SKM-1 treated with dmso at 0.1 percent for 144 hours (cell line): ENCODE measurements at regions not wholly inside any gene's neighbourhood (a gene's known extent, or its start where the extent isn't known, plus 50 kb on each side); places are given as distances from the start of the nearest gene placed in this dataset.
"Not testable (repeated sequence)": the region's sequence is repeated elsewhere in the genome, so short reads cannot be mapped to it uniquely, and the experiment has no call there.

Experiments used
- DNase-seq: peaks from one replicate; lab custom pipeline; 2025; ENCODE audit not compliant: unreplicated experiment; lab: John Stamatoyannopoulos, UW

DNA sequence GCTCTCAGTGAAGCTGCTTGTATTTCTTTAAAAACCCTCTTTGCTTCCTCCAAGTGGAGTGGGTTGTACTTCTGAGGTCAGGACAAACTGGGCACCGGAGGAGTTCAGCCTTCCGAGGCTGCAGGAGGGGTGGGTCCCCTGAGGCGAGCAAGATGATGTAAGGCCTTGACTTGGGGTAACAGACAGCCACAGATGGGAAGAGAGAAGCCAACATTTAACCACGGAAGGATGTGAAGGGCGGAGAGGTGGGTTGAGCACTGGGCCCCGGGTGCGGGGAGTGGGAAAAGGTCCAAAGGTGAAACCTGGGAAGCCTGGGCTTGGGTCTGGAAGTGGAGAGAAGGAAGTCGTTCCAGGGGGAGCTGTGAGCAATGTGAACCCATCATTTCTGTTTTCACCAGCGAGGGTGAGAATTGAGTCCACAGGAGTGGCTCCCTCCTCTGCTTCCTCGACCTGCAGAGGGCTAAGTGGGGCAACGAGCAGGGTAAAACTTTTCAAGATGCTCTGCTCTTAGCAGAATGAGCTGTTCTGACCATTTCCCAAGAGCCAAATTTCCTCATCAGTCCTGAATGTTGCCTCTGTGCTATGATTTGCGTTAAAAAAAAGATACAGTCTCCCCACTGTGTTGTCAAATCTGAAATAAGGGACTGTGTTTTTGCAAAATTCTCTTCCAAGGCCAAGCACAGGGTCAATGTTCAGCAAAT is 137.7 kb upstream of the CRHR1 start:
- DNase-seq, result peak; percentile 67

DNA sequence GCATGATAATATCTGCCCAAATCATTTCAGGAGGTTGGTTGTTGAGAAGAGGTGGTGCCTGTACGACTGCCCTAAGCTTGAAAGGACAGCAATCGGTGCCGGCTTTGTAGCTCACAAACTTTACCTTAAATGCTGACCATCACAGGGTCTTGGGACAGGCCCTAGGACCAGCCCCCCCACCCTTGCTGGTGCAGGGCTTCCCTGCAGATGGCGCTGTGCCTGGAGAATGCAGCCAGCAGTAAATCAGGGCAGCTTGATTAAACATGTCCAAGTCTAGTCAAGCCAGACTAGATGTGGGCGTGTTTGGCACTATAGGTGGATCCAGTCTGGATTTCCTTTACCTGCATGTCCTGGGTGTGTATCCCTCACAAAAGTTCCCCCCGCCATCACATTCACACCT is 135.5 kb upstream of the CRHR1 start:
- no peak for DNase-seq

DNA sequence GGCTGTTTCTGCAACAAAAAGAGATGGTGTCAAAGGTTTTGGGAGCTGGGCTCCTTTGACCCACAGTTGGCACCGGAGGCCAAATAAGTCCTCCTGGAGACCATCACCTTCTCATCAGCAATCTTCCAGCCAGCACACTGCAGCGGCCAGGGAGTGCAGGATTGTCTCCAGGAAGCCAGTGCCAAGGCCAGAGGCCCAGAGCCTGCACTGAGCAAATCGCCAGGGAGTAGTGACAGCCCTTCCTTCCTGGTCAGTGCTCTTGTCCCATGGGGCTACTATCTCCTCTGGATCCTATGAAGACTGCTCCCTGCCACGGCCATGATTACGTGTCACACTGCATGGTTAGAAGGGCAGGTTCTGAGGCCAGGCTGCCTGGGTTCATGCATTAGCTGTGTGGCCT is 134.3 kb upstream of the CRHR1 start:
- no peak for DNase-seq

DNA sequence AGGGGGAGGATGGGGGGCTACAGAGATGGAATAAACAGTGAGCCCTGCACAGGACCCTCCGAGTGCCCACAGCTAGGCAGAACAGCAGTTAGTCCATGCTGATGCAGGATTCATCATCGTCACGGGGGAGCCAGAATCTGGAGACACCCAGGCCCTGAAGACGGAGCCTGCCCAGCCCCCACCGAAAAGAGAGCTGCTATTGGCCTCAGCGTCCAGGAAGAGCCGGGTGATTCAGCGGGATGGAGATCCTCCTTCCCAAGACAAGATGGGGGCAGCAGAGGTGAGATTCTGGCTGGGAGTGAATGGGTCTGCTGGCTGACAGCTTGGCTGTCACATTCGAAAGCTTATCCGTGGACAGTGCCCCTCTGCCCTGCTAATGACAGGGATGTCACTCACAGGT is 133.6 kb upstream of the CRHR1 start:
- DNase-seq, result no peak

DNA sequence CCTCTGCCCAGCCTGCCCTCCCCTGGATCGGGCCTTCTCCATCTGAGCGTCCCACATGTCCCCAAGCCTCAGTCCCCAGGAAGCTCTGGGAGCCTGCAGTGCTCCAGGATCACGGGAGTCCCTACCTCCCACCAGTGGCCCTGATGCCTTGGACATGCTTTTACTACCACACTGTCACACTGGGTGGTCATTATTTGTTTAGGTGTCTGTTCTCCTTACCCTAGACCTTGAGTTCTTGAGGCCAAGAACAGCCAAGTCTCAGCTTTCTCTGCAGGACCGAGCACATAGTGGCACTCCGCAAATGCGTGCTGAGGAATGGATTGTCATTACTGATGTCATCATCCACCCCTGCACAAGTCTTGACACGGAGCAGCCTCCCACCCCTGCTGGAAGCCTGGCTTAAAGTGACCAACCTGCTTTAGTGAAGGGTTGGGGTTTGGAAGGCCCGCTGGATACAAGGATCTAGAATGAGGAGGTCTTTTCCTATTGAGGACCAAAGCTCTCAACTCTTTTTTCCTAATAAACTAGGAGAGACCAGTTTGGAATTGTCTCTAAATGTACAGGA is 132.9 kb upstream of the CRHR1 start:
- DNase-seq, result no peak

DNA sequence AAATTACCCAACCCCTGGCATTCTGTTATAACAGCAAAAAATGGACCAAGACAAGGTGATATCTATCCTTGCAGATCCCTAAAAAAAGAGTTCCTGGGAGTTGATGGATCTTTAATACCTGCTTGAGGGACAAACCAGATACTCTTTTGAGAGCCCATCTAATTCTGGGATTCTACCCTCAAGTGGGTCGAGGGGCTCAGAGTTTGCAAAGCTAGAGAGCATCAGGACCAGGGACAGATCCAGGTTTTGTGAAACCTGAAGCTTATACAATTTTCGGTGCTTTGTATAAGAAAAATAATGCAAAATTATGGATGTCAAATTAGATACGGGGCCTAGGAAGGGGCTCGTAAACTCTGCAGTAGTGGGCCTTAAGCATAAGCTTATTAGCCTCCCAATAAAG is 130.5 kb upstream of the CRHR1 start:
- no peak for DNase-seq

DNA sequence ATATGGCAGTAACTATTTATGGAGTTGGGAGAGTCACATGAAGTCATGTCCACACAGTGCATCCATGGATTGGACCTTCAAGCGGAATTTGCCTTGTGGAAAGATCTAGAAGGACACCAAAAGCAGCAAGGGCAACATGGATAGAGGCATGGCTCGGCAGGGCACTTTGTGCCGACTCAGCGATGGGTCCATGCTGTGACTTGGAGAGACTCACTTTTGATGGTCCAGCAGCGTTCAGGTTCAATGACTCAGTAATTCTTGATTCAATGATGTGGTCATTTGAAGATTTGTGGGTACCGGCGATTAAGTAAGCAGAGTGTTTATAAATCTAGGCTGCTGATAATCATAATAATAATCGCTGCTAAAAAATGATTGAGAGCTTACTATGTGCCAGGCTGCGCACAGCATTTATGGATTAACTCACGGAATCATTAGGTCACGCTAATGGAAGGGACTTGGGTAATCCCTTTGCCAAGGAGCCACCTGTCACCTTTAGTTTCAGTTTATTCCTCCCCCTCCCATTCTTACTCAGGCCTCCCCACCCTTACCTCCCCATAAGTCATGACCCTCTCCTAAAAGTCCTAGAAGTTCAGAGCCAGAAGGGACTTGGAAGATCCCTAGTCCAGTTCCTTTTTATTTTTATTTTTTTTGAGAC is 127.5 kb upstream of the CRHR1 start:
- DNase-seq, result no peak

DNA sequence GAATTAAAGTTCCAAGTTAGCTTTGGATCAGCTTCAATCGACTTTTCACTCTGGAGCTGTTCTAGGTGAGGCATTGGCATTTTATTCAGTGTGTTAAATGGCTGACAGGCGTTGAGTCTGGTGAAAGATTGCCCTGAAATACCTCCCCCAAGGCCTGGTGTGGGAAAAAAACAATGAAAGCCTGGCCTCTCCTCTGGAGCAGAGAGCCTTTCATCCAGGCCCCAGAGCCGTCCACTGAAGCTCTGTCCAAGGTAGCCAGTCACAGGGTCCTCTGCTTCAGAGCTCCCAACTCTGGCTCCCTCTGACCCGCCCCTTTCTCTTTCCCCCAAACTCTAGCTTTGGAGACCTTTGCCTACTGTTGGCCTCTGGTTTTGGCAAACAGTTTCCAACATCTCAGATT is 123.6 kb upstream of the CRHR1 start:
- DNase-seq, result no peak

DNA sequence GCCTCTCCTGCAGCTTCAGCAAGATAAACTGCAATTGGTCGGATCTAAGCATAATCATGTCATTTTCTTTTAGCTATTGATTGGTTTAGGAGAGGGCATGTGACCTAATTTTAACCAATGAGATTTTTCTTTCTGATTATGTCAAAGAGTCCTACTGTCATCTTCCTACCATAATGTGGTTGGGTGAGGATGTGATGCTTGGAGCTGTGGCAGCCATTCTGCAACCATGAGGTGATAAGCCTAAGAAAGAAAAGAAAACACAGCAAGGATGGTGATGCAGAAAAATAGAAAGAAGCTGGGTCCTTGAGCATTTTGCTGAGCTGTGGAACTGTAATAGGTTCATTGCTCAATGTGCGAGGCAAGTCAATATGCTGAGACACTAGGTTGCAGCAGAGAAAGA is 121.7 kb upstream of the CRHR1 start:
- DNase-seq, result no peak

DNA sequence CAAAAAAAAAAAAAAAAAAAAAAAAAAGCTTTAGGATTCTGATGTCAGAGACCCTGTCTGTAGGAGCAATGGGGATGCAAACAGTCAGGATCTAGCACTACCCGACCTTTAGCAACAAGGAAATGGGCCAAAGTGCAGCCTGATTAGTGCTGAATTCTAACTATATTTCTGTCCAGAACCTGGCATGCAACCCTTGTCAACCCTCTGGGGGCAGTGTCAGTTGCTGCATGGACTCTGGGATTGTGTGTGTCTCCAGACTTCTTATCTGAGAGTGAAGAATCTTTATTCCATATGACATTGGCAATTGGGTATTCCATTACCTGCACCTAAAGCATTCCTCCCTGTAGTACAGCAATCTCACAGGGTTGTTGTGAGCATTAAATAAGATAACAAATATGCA is 120.3 kb upstream of the CRHR1 start:
- DNase-seq, result no peak

DNA sequence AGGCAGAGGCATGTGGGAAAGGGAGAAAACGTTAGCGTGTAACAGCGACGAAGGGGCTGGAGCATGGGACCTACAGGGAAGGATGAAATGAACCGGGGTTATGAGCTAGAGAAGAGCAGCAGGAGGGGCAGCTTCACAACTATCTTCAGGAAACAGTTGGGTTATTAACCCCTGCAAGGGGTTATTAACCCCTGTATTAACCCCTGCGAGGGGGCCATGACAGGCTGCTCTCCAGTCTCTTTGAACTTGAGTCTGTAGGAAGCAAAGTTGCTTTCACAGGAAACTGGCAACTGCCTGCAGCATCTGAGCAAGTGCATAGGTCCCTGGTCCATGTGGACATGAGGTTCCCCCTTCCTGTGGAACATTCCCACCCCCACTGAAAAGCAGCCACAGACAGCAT is 119.2 kb upstream of the CRHR1 start:
- no peak for DNase-seq

DNA sequence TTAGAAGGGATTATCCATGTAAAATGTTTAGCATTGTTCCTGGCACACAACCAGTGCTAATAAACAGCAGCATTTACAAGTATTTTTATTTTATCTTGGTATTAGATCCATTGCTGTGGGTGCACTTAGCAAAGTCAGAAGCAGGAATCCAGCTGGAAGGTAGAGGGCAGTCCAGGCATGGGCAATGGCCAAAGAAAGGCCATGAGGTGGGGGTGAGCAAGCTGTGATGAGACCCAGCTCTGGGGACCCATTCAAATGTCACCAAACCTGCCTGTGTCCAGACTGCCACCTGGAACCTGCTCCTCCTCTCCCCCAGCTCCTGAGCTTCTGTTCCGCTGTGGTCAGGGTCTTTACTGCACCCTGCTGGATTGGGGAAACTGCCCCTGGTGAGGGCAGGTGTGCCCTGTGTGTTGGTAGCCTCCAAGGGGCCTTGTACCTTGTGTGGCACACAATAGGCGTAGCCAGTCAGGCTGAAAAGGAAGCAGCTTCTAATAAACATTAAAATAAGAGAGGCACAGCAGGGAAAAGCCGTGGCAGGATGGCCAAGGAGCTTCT is 118.0 kb upstream of the CRHR1 start:
- no peak for DNase-seq

DNA sequence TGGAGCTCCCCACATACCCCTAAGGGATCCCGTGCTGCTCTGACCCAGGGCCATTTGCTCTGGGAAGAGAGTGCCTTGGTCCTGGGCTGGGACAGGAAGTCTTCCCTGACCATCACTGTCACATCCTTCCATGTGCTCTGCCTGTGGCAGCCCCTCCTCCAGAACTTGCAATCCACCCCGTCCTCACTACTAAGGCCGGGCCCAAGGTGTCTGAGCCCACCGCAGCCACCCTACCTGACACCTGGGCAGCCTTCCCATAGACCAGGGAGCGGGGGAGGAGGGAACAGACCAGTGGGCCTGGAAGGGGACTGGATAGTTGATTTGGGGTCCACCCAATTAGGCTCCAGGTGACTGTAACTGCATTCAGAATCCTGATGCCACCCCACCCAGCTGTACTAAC is 117.5 kb upstream of the CRHR1 start:
- no peak for DNase-seq

DNA sequence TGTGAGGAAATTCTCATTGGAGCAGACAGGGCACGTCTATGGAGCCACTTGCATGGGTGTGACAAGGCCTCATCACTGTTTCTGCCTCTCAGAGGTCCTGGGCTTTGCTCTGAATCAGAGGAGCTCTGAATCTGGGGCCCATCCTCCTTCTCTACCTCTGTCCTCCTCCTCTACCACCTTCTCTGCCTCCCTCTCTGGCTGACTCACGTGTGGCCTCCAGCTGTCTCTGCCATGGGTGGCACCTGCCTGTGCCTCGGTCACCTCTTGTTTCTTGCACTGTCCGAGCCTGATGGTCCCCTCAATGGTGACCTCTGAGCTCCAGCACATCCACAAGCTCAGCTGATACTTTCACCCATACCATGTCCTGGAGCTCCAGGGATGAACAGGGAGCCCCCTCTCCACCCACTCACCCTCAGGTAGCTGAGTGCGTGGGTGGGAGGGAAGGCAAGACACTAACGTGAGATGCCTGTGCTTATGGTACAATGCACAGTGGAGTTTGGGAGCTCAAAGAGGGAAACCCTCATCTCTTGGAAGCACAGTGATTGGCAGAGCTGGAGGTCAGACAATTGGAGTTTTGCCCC is 116.4 kb upstream of the CRHR1 start:
- no peak for DNase-seq

DNA sequence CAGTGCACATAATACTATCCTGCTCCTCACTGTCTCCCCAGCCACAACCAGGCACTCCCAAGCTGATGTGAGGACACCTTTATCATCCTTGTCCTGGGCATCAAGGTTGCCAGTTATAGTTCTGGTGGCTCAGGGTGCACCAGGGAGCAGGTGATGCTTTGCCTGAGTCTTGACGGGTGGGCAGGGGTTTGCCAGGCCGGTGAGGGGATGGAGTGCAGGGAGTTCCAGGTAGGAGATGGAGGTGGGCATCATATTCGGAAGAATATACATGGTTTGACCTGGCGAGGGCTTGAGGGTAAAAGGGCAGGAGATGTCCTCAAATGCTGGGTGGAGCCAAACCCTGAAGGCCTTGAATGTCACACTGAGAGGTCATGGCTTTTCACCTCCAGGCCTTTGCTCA is 115.8 kb upstream of the CRHR1 start:
- no peak for DNase-seq

DNA sequence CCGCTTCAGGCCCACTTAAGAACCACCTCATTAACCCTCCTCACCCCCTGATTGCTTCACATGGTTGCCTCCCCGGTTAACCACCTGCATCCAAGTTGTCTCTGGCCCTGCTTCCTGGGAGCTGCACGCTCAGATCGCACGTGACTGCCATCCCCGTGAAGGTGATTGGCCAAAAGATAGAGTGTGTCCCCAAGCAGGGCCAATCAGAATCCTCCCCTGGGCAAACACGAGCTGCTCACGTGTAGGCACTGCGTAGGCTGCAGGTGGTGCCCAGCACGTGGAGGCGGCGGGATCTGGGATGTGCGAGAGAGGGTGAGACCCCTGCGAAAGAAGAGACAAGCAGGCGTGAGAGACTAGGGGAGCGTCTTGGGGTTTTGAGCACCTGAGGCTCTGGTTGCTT is 111.8 kb upstream of the CRHR1 start:
- no peak for DNase-seq

DNA sequence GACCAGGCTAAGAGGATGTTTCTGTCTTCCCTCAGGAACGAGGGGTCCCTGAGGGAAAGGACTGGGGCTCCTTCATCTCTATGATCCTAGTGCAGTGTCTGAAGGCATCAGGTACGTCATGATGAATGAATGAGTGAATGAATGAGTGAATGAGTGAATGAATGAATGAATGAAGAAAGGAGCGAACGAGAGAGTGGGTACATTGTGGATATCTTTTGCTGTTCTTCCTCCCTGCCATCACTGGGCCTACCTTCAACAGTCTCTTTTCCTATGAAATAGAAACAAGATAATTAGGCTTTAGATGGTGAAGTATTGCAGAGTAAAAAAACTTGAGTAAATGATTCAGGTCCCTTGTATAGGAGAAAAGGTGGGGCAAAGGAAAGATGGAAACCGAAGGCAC is 111.3 kb upstream of the CRHR1 start:
- DNase-seq, result no peak

DNA sequence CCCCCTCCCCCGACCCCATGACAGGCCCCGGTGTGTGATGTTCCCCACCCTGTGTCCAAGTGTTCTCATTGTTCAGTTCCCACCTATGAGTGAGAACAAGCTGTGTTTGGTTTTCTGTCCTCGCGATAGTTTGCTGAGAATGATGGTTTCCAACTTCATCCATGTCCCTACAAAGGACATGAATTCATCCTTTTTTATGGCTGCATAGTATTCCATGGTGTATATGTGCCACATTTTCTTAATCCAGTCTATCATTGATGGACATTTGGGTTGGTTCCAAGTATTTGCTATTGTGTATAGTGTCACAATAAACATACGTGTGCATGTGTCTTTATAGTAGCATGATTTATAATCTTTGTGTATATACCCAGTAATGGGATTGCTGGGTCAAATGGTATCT is 110.4 kb upstream of the CRHR1 start:
- not testable (repeated sequence) for DNase-seq

DNA sequence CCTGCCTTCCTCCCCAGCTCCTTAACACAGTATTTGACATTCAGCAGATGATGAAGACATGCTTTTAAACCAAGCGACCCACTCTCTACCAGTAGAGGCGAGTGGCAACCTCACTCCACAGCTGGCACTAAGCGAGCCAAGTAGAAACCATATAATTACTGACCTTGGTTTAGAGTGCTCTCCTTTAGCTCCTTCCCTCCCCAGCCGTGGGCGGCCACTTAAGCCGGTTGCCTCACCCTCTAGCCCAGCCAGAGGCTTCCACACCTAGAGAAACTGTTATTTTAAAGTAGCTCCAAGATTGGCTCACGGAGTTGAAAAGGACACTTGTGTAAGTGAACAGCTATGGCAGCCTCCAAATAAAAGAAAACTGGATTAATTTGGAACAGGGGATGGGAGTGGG is 109.1 kb upstream of the CRHR1 start:
- DNase-seq, result no peak

DNA sequence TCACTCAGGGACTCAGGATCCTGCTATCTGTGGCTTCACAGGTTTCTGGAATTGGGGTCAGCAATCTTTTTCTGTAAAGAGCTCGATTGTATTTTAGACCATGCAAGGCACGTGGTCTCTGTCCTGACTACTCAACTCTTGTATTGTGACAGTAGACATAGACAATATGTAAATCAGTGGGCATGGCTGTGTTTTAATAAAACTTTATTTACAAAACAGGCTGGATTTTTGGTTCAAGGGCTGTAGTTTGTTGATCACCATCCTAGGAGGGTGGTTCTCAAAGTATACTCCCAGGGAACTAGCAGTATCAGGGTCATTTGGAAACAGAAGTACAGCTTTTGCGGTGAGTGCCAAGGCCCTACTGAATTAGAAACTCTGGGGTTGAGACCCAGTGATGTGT is 108.2 kb upstream of the CRHR1 start:
- DNase-seq, result no peak

DNA sequence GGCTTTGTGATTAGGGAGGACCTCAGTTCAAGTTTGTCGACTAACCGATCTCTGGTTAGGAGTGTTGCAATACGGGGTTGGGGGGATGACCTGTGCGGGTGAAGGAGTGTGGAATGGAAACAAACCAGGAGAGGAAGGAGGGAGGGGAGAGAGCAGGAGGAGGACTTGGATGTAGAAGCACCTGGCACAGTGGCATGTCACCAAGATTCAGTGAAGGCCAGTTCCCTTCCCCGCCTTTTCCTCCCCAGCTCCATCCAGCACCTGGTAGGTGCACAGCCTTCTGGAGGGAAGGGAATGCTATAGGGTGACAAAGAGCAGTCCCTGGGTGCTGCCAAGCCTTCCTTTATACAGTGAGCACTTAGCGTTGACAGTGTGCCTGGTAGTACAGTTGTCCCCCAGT is 107.4 kb upstream of the CRHR1 start:
- no peak for DNase-seq

DNA sequence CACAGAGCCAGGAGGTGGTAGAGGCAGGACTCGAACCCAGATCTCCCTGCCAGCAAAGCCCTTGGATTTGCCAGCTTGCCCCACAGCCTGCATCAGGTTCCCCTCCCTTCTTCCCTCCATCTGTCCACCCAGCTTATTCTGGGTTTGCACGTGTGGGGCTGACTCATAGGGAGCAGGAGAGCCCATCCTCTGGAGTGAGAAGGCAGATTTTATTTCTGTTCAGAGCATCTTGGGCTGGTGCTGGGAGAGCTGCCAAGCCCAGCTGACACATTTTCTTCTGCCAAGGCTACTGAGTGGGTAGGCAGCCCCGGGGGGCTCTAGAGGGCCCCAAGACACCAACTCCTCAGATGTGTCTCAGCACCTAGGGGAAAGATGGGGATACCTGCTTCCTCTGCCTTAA is 106.3 kb upstream of the CRHR1 start:
- DNase-seq, result no peak
